ENCODE measurements at regions not wholly inside any gene's neighbourhood (a gene's known extent, or its start where the extent isn't known, plus 50 kb on each side); places are given as distances from the start of the nearest gene placed in this dataset.
A peak's percentile ranks its signal among the peaks of the same experiment; 100 is the strongest.

- DNase-seq (ENCODE audit: low spot score) = no peak
Observed at GRCh38 chr2:78290581-78291214, 734.8 kb upstream of the REG3G start.

- DNase-seq (ENCODE audit: low spot score) = no peak
Observed at GRCh38 chr2:78293768-78294167, 731.7 kb upstream of the REG3G start.

GRCh38 chr2:78301166-78301789 lies 724.2 kb upstream of the REG3G start:
- DNase-seq (ENCODE audit: low spot score) = no peak

- no peak for DNase-seq (ENCODE audit: low spot score)
Observed at GRCh38 chr2:78304678-78305077, 720.8 kb upstream of the REG3G start.

- no peak for DNase-seq (ENCODE audit: low spot score)
Observed at GRCh38 chr2:78309460-78309859, 716.0 kb upstream of the REG3G start.

- DNase-seq (ENCODE audit: low spot score) = no peak
Observed at GRCh38 chr2:78315368-78315767, 710.1 kb upstream of the REG3G start.

- DNase-seq (ENCODE audit: low spot score) = no peak
Observed at GRCh38 chr2:78318275-78318674, 707.2 kb upstream of the REG3G start.

GRCh38 chr2:78330193-78330592 lies 695.3 kb upstream of the REG3G start:
- no peak for DNase-seq (ENCODE audit: low spot score)

- DNase-seq (ENCODE audit: low spot score) = peak; percentile 50
Observed at GRCh38 chr2:78351208-78351607, 674.3 kb upstream of the REG3G start.

- DNase-seq (ENCODE audit: low spot score) = no peak
Observed at GRCh38 chr2:78353168-78353567, 672.3 kb upstream of the REG3G start.

- DNase-seq (ENCODE audit: low spot score) = no peak
Observed at GRCh38 chr2:78355967-78356366, 669.5 kb upstream of the REG3G start.

- no peak for DNase-seq (ENCODE audit: low spot score)
Observed at GRCh38 chr2:78383576-78383975, 641.9 kb upstream of the REG3G start.

- no peak for DNase-seq (ENCODE audit: low spot score)
Observed at GRCh38 chr2:78397198-78397597, 628.3 kb upstream of the REG3G start.

GRCh38 chr2:78407960-78408794 lies 617.3 kb upstream of the REG3G start:
- DNase-seq (ENCODE audit: low spot score) = no peak

- DNase-seq (ENCODE audit: low spot score) = no peak
Observed at GRCh38 chr2:78408795-78409118, 616.7 kb upstream of the REG3G start.

GRCh38 chr2:78411303-78411702 lies 614.2 kb upstream of the REG3G start:
- DNase-seq (ENCODE audit: low spot score) = no peak

GRCh38 chr2:78416625-78417300 lies 608.7 kb upstream of the REG3G start:
- DNase-seq (ENCODE audit: low spot score) = peak; percentile 80

- DNase-seq (ENCODE audit: low spot score) = peak; percentile 28
Observed at GRCh38 chr2:78417355-78417754, 608.1 kb upstream of the REG3G start.

GRCh38 chr2:78418021-78418420 lies 607.5 kb upstream of the REG3G start:
- DNase-seq (ENCODE audit: low spot score) = no peak

- no peak for DNase-seq (ENCODE audit: low spot score)
Observed at GRCh38 chr2:78420132-78420531, 605.4 kb upstream of the REG3G start.

- DNase-seq (ENCODE audit: low spot score) = no peak
Observed at GRCh38 chr2:78423631-78424030, 601.9 kb upstream of the REG3G start.

- DNase-seq (ENCODE audit: low spot score) = no peak
Observed at GRCh38 chr2:78427170-78427569, 598.3 kb upstream of the REG3G start.

GRCh38 chr2:78431241-78431640 lies 594.3 kb upstream of the REG3G start:
- peak; percentile 33 for DNase-seq (ENCODE audit: low spot score)

Measured in SW480 (cell line).